T-helper 1 cell treated with Interleukin-12 subunit alpha and Interleukin-12 subunit beta and Interleukin-4 antibody, amounts not matched to agents 30 μg/mL and 1 μg/mL, for 36 hours (primary cell): ENCODE measurements at regions not wholly inside any gene's neighbourhood (a gene's known extent, or its start where the extent isn't known, plus 50 kb on each side); places are given as distances from the start of the nearest gene placed in this dataset.
"Not testable (repeated sequence)": the region's sequence is repeated elsewhere in the genome, so short reads cannot be mapped to it uniquely, and the experiment has no call there.

Experiments
- H3K27ac Mint-ChIP-seq: one replicate; pipeline ENCODE4 v1.8.0; 2021; ENCODE audit warnings: mild to moderate bottlenecking, mixed read lengths
- H3K27me3 Mint-ChIP-seq: one replicate; pipeline ENCODE4 v1.8.0; 2021; ENCODE audit warnings: low read depth, mixed read lengths
- H3K36me3 Mint-ChIP-seq: one replicate; pipeline ENCODE4 v1.8.0; 2021; ENCODE audit warnings: low read depth, mixed read lengths
- H3K4me1 Mint-ChIP-seq: one replicate; pipeline ENCODE4 v1.8.0; 2021; ENCODE audit warnings: low read depth, mixed read lengths
- H3K4me3 Mint-ChIP-seq: one replicate; pipeline ENCODE4 v1.8.0; 2021; ENCODE audit warnings: mild to moderate bottlenecking, moderate library complexity, mixed read lengths
- H3K9me3 Mint-ChIP-seq: one replicate; pipeline ENCODE4 v1.8.0; 2021; ENCODE audit warnings: mixed read lengths

- not testable (repeated sequence) for H3K27ac Mint-ChIP-seq, H3K4me1 Mint-ChIP-seq, H3K9me3 Mint-ChIP-seq, H3K36me3 Mint-ChIP-seq, H3K4me3 Mint-ChIP-seq
- H3K27me3 Mint-ChIP-seq, result peaks cover 22% of the 10 kb centered on the region
These were observed 97.5 kb downstream of the SPDYE17 start for GRCh38 chr7:76934711-76935110.

- not testable (repeated sequence) for H3K4me3 Mint-ChIP-seq, H3K4me1 Mint-ChIP-seq, H3K9me3 Mint-ChIP-seq, H3K36me3 Mint-ChIP-seq, H3K27ac Mint-ChIP-seq
- H3K27me3 Mint-ChIP-seq, result peaks cover 31% of the 10 kb centered on the region
These were observed 99.2 kb downstream of the SPDYE17 start for GRCh38 chr7:76932957-76933356.

GRCh38 chr7:76931441-76931840, 100.7 kb downstream of the SPDYE17 start:
- not testable (repeated sequence) for H3K36me3 Mint-ChIP-seq, H3K4me3 Mint-ChIP-seq

GRCh38 chr7:76930416-76930815, 101.7 kb downstream of the SPDYE17 start:
- peaks cover 21% of the 10 kb centered on the region for H3K27me3 Mint-ChIP-seq
- H3K4me3 Mint-ChIP-seq, H3K36me3 Mint-ChIP-seq, H3K27ac Mint-ChIP-seq, H3K4me1 Mint-ChIP-seq, H3K9me3 Mint-ChIP-seq: not testable (repeated sequence)

More at GRCh38 chr7:76931441-76931840, 100.7 kb downstream of the SPDYE17 start:
- H3K27ac Mint-ChIP-seq, H3K9me3 Mint-ChIP-seq, H3K4me1 Mint-ChIP-seq: not testable (repeated sequence)
- H3K27me3 Mint-ChIP-seq, result peaks cover 23% of the 10 kb centered on the region

GRCh38 chr7:76928751-76929150, 103.4 kb downstream of the SPDYE17 start:
- peaks cover 29% of the 10 kb centered on the region for H3K27me3 Mint-ChIP-seq
- H3K27ac Mint-ChIP-seq, H3K4me1 Mint-ChIP-seq, H3K9me3 Mint-ChIP-seq, H3K4me3 Mint-ChIP-seq, H3K36me3 Mint-ChIP-seq: not testable (repeated sequence)

GRCh38 chr7:76927741-76928393, 104.3 kb downstream of the SPDYE17 start:
- H3K4me1 Mint-ChIP-seq, H3K4me3 Mint-ChIP-seq, H3K36me3 Mint-ChIP-seq, H3K27ac Mint-ChIP-seq, H3K9me3 Mint-ChIP-seq: not testable (repeated sequence)
- H3K27me3 Mint-ChIP-seq, result peaks cover 26% of the 10 kb centered on the region

GRCh38 chr7:76926416-76926815, 105.7 kb downstream of the SPDYE17 start:
- peaks cover 26% of the 10 kb centered on the region for H3K27me3 Mint-ChIP-seq
- H3K9me3 Mint-ChIP-seq, H3K36me3 Mint-ChIP-seq, H3K27ac Mint-ChIP-seq, H3K4me3 Mint-ChIP-seq, H3K4me1 Mint-ChIP-seq: not testable (repeated sequence)

- not testable (repeated sequence) for H3K27ac Mint-ChIP-seq, H3K36me3 Mint-ChIP-seq, H3K4me3 Mint-ChIP-seq, H3K4me1 Mint-ChIP-seq, H3K9me3 Mint-ChIP-seq
- H3K27me3 Mint-ChIP-seq, result peaks cover 24% of the 10 kb centered on the region
These were observed 107.4 kb downstream of the SPDYE17 start for GRCh38 chr7:76924756-76925155.

GRCh38 chr7:76918619-76919018, 113.5 kb downstream of the SPDYE17 start:
- H3K9me3 Mint-ChIP-seq, H3K4me1 Mint-ChIP-seq, H3K4me3 Mint-ChIP-seq, H3K36me3 Mint-ChIP-seq, H3K27ac Mint-ChIP-seq, H3K27me3 Mint-ChIP-seq: not testable (repeated sequence)

GRCh38 chr7:76914361-76914760, 117.8 kb downstream of the SPDYE17 start:
- H3K4me3 Mint-ChIP-seq, H3K27ac Mint-ChIP-seq: not testable (repeated sequence)

GRCh38 chr7:76912011-76912814, 119.9 kb downstream of the SPDYE17 start:
- not testable (repeated sequence) for H3K36me3 Mint-ChIP-seq, H3K4me1 Mint-ChIP-seq, H3K9me3 Mint-ChIP-seq, H3K27me3 Mint-ChIP-seq, H3K27ac Mint-ChIP-seq
- peak overlapping the region; percentile 27 for H3K4me3 Mint-ChIP-seq

More at GRCh38 chr7:76914361-76914760, 117.8 kb downstream of the SPDYE17 start:
- not testable (repeated sequence) for H3K4me1 Mint-ChIP-seq, H3K27me3 Mint-ChIP-seq, H3K36me3 Mint-ChIP-seq, H3K9me3 Mint-ChIP-seq

- not testable (repeated sequence) for H3K36me3 Mint-ChIP-seq, H3K27me3 Mint-ChIP-seq, H3K9me3 Mint-ChIP-seq, H3K27ac Mint-ChIP-seq, H3K4me3 Mint-ChIP-seq, H3K4me1 Mint-ChIP-seq
These were observed 127.5 kb downstream of the SPDYE17 start for GRCh38 chr7:76904688-76905087.

- not testable (repeated sequence) for H3K27ac Mint-ChIP-seq, H3K27me3 Mint-ChIP-seq, H3K4me1 Mint-ChIP-seq, H3K4me3 Mint-ChIP-seq, H3K9me3 Mint-ChIP-seq, H3K36me3 Mint-ChIP-seq
These were observed 130.0 kb downstream of the SPDYE17 start for GRCh38 chr7:76901944-76902710.

- not testable (repeated sequence) for H3K4me3 Mint-ChIP-seq, H3K9me3 Mint-ChIP-seq, H3K27ac Mint-ChIP-seq, H3K27me3 Mint-ChIP-seq, H3K36me3 Mint-ChIP-seq, H3K4me1 Mint-ChIP-seq
These were observed 133.4 kb downstream of the SPDYE17 start for GRCh38 chr7:76898807-76899206.

- H3K27ac Mint-ChIP-seq, H3K9me3 Mint-ChIP-seq, H3K27me3 Mint-ChIP-seq, H3K36me3 Mint-ChIP-seq, H3K4me1 Mint-ChIP-seq, H3K4me3 Mint-ChIP-seq: not testable (repeated sequence)
These were observed 135.2 kb downstream of the SPDYE17 start for GRCh38 chr7:76897007-76897406.
